Astrocyte (in vitro differentiated cells and primary cell): ENCODE measurements at regions not wholly inside any gene's neighbourhood (a gene's known extent, or its start where the extent isn't known, plus 50 kb on each side); places are given as distances from the start of the nearest gene placed in this dataset.

Experiments
- EZH2 ChIP-seq: IDR thresholded peaks from 2 replicates; pipeline ENCODE4 v1.6.1; 2012; ENCODE audit warnings: mild to moderate bottlenecking, low read length, inconsistent platforms; ENCODE audit not compliant: insufficient read depth
- TF ChIP-seq, protein P1 (sequence below): IDR thresholded peaks from 2 replicates; pipeline ENCODE4 v1.5.1; 2011; ENCODE audit warnings: low read depth, mild to moderate bottlenecking, inconsistent platforms, low read length, moderate library complexity; ENCODE audit not compliant: insufficient read depth

DNA sequence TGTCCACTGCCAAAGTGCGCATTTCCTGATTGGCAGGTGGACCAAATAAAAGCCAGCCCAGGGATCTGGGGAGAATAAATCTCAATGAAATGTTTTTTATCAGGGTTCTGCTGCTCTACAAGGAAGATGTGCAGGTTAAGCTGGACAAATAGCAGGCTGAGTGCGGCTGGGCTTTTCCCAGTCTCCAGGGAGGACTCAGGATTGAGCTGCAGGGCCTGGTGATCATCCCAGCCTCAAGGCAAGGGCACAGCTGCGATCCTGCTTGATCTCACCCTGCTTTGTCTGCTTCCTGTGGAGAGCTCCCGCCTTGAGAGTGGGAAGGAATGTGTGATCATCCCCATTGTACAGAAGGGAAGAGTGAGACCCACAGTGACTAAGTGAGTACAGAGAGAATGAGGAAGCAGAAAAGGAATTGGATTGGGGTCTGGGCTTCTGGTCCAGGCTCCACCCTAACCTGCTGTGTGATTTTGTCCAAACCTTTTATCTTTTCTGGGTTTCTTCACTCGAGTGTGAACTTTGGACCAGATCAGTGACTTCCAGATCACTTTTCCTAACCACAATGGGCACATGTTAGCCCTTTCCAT, 75.3 kb upstream of the CRHR1 start:
- TF ChIP-seq, protein P1, sequence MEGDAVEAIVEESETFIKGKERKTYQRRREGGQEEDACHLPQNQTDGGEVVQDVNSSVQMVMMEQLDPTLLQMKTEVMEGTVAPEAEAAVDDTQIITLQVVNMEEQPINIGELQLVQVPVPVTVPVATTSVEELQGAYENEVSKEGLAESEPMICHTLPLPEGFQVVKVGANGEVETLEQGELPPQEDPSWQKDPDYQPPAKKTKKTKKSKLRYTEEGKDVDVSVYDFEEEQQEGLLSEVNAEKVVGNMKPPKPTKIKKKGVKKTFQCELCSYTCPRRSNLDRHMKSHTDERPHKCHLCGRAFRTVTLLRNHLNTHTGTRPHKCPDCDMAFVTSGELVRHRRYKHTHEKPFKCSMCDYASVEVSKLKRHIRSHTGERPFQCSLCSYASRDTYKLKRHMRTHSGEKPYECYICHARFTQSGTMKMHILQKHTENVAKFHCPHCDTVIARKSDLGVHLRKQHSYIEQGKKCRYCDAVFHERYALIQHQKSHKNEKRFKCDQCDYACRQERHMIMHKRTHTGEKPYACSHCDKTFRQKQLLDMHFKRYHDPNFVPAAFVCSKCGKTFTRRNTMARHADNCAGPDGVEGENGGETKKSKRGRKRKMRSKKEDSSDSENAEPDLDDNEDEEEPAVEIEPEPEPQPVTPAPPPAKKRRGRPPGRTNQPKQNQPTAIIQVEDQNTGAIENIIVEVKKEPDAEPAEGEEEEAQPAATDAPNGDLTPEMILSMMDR, result no peak
- no peak for TF ChIP-seq EZH2
